ENCODE measurements at regions not wholly inside any gene's neighbourhood (a gene's known extent, or its start where the extent isn't known, plus 50 kb on each side); places are given as distances from the start of the nearest gene placed in this dataset.

DNA sequence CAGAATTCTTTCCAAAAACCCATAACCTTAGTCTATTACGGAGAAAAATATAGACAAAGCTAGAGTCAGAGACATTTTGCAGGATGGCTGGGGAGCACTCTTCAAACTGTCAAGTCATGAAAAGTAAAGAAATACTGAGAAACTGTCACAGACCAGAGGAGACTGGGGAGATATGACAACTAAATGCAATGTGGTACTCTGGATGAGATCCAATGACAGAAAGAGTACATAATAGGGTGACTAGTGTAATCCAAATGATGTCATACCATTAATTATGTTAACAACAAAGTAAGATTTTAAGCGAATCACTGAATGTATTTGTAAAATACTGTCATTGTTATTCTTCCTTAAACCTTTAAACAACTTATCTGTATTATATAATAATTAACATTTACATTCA is 393.8 kb downstream of the LIG4 start:
- Histone ChIP-seq H3K36me3 (no peaks in the 10 kb centered on the region), H3K4me1 (no peaks in the 10 kb centered on the region), H3K27ac (no peak overlapping the region), H3K27me3 (no peaks in the 10 kb centered on the region), H3K4me3 (no peak overlapping the region), H3K9me3 (no peaks in the 10 kb centered on the region)
- 83% methylated on average over 2 of the region's 2 CpGs for WGBS
- DNase-seq (ENCODE audit: low spot score in 2 of 2), result no peak
- TF ChIP-seq POLR2A (IDR thresholded peaks at IDR 0.05) (no peak), EP300 (IDR thresholded peaks at IDR 0.05) (no peak), POLR2AphosphoS5 (IDR thresholded peaks at IDR 0.05) (no peak)
- TF ChIP-seq, protein P1, sequence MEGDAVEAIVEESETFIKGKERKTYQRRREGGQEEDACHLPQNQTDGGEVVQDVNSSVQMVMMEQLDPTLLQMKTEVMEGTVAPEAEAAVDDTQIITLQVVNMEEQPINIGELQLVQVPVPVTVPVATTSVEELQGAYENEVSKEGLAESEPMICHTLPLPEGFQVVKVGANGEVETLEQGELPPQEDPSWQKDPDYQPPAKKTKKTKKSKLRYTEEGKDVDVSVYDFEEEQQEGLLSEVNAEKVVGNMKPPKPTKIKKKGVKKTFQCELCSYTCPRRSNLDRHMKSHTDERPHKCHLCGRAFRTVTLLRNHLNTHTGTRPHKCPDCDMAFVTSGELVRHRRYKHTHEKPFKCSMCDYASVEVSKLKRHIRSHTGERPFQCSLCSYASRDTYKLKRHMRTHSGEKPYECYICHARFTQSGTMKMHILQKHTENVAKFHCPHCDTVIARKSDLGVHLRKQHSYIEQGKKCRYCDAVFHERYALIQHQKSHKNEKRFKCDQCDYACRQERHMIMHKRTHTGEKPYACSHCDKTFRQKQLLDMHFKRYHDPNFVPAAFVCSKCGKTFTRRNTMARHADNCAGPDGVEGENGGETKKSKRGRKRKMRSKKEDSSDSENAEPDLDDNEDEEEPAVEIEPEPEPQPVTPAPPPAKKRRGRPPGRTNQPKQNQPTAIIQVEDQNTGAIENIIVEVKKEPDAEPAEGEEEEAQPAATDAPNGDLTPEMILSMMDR (IDR thresholded peaks at IDR 0.05), result no peak

DNA sequence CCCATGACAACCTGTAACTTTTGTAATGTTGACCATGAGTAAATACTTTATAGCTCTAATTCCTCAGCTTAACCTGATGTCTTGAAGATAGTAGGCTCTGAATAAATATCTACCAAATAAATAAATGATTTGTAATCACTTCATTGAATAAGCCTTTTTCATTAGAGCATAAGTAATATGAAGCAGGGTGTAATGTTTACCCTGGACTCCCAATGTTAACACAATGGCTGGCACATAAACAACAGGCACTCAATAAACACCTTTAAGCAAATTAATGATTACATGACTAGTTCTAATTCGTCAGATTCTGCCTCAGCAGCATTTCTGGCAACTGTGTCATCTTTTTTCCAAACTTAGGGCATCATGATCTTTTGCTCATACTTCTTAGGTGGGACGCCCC is 396.3 kb downstream of the LIG4 start:
- TF ChIP-seq POLR2A (IDR thresholded peaks at IDR 0.05) (no peak), POLR2AphosphoS5 (IDR thresholded peaks at IDR 0.05) (no peak), EP300 (IDR thresholded peaks at IDR 0.05) (no peak)
- TF ChIP-seq, protein P1 (IDR thresholded peaks at IDR 0.05), result no peak
- Histone ChIP-seq H3K9me3 (no peaks in the 10 kb centered on the region), H3K27ac (no peak overlapping the region), H3K36me3 (no peaks in the 10 kb centered on the region), H3K4me1 (no peaks in the 10 kb centered on the region), H3K27me3 (no peaks in the 10 kb centered on the region), H3K4me3 (no peak overlapping the region)
- no peak for DNase-seq (ENCODE audit: low spot score in 2 of 2)
- WGBS, result 69% methylated on average over 2 of the region's 2 CpGs

DNA sequence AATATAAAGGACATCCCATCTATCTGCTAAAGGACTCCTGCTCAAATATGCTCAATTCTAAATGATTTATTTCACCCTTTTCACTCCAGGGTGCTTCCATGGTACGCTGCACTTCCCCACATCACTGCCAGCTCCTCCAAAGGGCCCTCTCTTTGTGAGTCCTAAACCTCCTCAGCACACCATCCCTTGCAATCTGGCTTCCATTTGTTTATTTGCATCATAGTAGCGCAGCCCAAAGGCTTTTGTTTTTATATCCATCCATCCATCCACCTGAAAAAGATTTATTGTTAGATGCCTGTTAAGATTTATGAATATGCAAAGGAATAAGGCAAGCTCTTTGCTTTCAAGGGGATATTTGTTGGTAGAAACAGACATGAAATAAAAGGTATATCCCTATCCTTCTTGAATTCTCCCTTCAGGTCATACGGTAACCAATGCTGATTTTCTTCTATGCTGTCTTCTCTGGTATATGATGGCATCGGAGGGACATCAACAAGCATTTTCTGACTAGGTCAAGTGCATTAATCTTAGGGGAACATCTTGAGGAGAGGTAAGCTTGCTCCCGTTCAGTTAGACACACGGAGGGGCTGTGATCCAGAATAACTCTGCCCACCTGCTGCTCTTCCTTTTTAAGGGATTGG is 397.6 kb downstream of the LIG4 start:
- DNase-seq (ENCODE audit: low spot score in 2 of 2), result no peak
- H3K9me3 ChIP-seq, result no peaks in the 10 kb centered on the region
- no peak overlapping the region for H3K27ac ChIP-seq
- H3K36me3 ChIP-seq, result no peaks in the 10 kb centered on the region
- no peaks in the 10 kb centered on the region for H3K27me3 ChIP-seq
- no peak overlapping the region for H3K4me3 ChIP-seq
- H3K4me1 ChIP-seq, result no peaks in the 10 kb centered on the region
- WGBS, result 64% methylated on average over 6 of the region's 6 CpGs
- TF ChIP-seq, protein P1 (IDR thresholded peaks at IDR 0.05), result no peak
- TF ChIP-seq POLR2A (IDR thresholded peaks at IDR 0.05) (no peak), EP300 (IDR thresholded peaks at IDR 0.05) (no peak), POLR2AphosphoS5 (IDR thresholded peaks at IDR 0.05) (no peak)

DNA sequence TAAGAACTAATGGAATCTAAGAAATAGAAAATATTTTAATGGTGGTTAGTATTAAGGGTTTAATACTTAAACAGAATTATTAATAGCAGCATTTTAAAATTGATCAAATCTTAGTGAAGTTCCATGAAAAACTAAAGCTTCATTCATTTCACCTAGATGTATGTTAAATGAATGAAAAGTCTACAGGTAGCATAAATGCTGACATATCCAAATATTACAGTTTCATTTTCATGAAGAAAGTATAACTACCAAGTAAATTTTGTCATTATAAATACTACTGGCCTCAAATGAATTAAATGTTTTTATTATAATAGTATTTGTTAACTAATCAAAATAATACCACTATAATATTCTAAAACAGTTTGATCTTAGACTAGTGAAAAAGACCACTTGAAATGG is 403.3 kb downstream of the LIG4 start:
- Histone ChIP-seq H3K4me1 (no peaks in the 10 kb centered on the region), H3K9me3 (no peaks in the 10 kb centered on the region), H3K27me3 (no peaks in the 10 kb centered on the region), H3K36me3 (no peaks in the 10 kb centered on the region), H3K27ac (no peak overlapping the region), H3K4me3 (no peak overlapping the region)
- DNase-seq (ENCODE audit: low spot score in 2 of 2), result no peak
- TF ChIP-seq POLR2A (IDR thresholded peaks at IDR 0.05), result no peak
- TF ChIP-seq POLR2AphosphoS5 (IDR thresholded peaks at IDR 0.05), result no peak
- TF ChIP-seq, protein P1 (IDR thresholded peaks at IDR 0.05), result no peak
- no peak for TF ChIP-seq EP300 (IDR thresholded peaks at IDR 0.05)

DNA sequence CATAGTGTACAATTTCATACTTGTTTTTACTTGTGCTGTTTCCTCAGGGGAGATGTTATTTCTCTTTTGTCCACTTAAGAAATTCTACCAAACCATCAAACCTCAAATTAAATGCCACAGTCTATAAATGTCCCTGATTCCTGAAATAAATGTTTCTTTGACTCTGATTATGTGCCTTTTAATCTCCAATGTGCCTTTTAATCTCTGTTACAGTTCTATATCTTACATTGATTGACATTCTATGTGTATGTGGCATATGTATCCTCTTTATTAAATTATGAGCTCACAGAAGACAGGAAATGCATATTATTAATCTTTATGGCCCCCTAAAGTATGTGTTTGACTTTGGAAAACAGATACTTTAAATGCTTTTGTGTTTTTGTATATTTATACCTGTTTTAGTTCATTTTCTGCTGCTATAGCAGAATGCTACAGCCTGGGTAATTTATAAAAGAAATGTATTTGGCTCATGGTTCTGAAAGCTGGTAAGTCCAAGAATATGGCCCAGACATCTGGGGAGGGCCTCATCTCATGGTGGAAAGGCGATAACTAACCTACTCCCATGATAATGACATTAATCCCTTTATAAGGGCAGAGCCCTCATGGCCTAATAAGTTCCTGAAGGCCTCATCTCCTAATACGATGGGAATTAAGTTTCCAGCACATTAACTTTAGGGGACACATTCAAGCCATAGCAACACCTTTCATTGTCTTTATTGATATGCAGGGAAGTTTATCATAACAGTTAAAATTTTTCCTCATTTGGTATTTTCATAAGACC is 403.9 kb downstream of the LIG4 start:
- WGBS, result 83% methylated on average over 2 of the region's 2 CpGs
- H3K36me3 ChIP-seq, result no peaks in the 10 kb centered on the region
- TF ChIP-seq POLR2A (IDR thresholded peaks at IDR 0.05) (no peak), POLR2AphosphoS5 (IDR thresholded peaks at IDR 0.05) (no peak), EP300 (IDR thresholded peaks at IDR 0.05) (no peak)
- TF ChIP-seq, protein P1 (IDR thresholded peaks at IDR 0.05), result no peak
- H3K9me3 ChIP-seq, result no peaks in the 10 kb centered on the region
- H3K4me1 ChIP-seq, result no peaks in the 10 kb centered on the region
- H3K27me3 ChIP-seq, result no peaks in the 10 kb centered on the region
- H3K27ac ChIP-seq, result no peak overlapping the region
- no peak overlapping the region for H3K4me3 ChIP-seq
- no peak for DNase-seq (ENCODE audit: low spot score in 2 of 2)
